ENCODE measurements at regions not wholly inside any gene's neighbourhood (a gene's known extent, or its start where the extent isn't known, plus 50 kb on each side); places are given as distances from the start of the nearest gene placed in this dataset.
"Not testable (repeated sequence)": the region's sequence is repeated elsewhere in the genome, so short reads cannot be mapped to it uniquely, and the experiment has no call there.

- no peak for DNase-seq
Observed at GRCh38 chr10:131567279-131568162, 256.0 kb upstream of the TCERG1L start.

- no peak for DNase-seq
Observed at GRCh38 chr10:131568866-131569265, 257.3 kb upstream of the TCERG1L start.

- DNase-seq, result no peak
Observed at GRCh38 chr10:131569851-131570715, 258.6 kb upstream of the TCERG1L start.

- no peak for DNase-seq
Observed at GRCh38 chr10:131570716-131571307, 259.3 kb upstream of the TCERG1L start.

- no peak for DNase-seq
Observed at GRCh38 chr10:131571346-131571745, 259.8 kb upstream of the TCERG1L start.

- no peak for DNase-seq
Observed at GRCh38 chr10:131571865-131572264, 260.3 kb upstream of the TCERG1L start.

GRCh38 chr10:131573256-131573655, 261.7 kb upstream of the TCERG1L start:
- DNase-seq, result no peak

- DNase-seq, result no peak
Observed at GRCh38 chr10:131573707-131574106, 262.2 kb upstream of the TCERG1L start.

- DNase-seq, result no peak
Observed at GRCh38 chr10:131574363-131574706, 262.8 kb upstream of the TCERG1L start.

- DNase-seq, result no peak
Observed at GRCh38 chr10:131574707-131575430, 263.3 kb upstream of the TCERG1L start.

- no peak for DNase-seq
Observed at GRCh38 chr10:131575877-131576276, 264.4 kb upstream of the TCERG1L start.

GRCh38 chr10:131576341-131577177, 265.0 kb upstream of the TCERG1L start:
- DNase-seq, result no peak

GRCh38 chr10:131577178-131577555, 265.6 kb upstream of the TCERG1L start:
- no peak for DNase-seq

GRCh38 chr10:131577786-131578471, 266.4 kb upstream of the TCERG1L start:
- DNase-seq, result no peak

GRCh38 chr10:131578472-131578970, 267.0 kb upstream of the TCERG1L start:
- no peak for DNase-seq

GRCh38 chr10:131579251-131580071, 267.9 kb upstream of the TCERG1L start:
- no peak for DNase-seq

- no peak for DNase-seq
Observed at GRCh38 chr10:131580076-131580652, 268.6 kb upstream of the TCERG1L start.

GRCh38 chr10:131580674-131581073, 269.2 kb upstream of the TCERG1L start:
- DNase-seq, result no peak

- DNase-seq, result not testable (repeated sequence)
Observed at GRCh38 chr10:131581547-131581946, 270.0 kb upstream of the TCERG1L start.

- DNase-seq, result no peak
Observed at GRCh38 chr10:131584287-131584686, 272.8 kb upstream of the TCERG1L start.

Data from EL (cell line).